Neural cell (in vitro differentiated cells): ENCODE measurements at regions not wholly inside any gene's neighbourhood (a gene's known extent, or its start where the extent isn't known, plus 50 kb on each side); places are given as distances from the start of the nearest gene placed in this dataset.

Source experiments
- EP300 ChIP-seq: fragments of 450-650 bp; conservative IDR thresholded peaks from 2 replicates; pipeline ENCODE4 v1.6.1; 2014; ENCODE audit warnings: antibody characterized with exemption, mild to moderate bottlenecking, moderate library complexity; ENCODE audit not compliant: poor library complexity, severe bottlenecking
- EZH2 ChIP-seq: fragments of 200-600, 300-800 bp; shearing (Covaris generic), sonication (generic); IDR thresholded peaks from 2 replicates; pipeline ENCODE4 v1.6.1; 2014; ENCODE audit warnings: antibody characterized with exemption, low read length, borderline replicate concordance, mild to moderate bottlenecking; ENCODE audit not compliant: insufficient read depth, poor library complexity, severe bottlenecking
- MXI1 ChIP-seq: fragments of 450-650 bp; conservative IDR thresholded peaks from 2 replicates; pipeline ENCODE4 v1.6.1; 2014; ENCODE audit warnings: antibody characterized with exemption, mild to moderate bottlenecking; ENCODE audit not compliant: poor library complexity, severe bottlenecking
- POLR2AphosphoS5 ChIP-seq: IDR thresholded peaks from 2 replicates; pipeline ENCODE4 v1.6.1; 2012
- RAD21 ChIP-seq: fragments of 450-650 bp; conservative IDR thresholded peaks from 2 replicates; pipeline ENCODE4 v1.6.1; 2014; ENCODE audit warnings: antibody characterized with exemption, mild to moderate bottlenecking, moderate library complexity
- SMC3 ChIP-seq: fragments of 450-650 bp; conservative IDR thresholded peaks from 2 replicates; pipeline ENCODE4 v1.6.1; 2014; ENCODE audit warnings: antibody characterized with exemption, mild to moderate bottlenecking, moderate library complexity; ENCODE audit not compliant: poor library complexity
- TF ChIP-seq, protein P1 (sequence below): fragments of 450-650 bp; IDR thresholded peaks from 2 replicates; pipeline ENCODE4 v1.5.1; 2014; ENCODE audit warnings: antibody characterized with exemption, mild to moderate bottlenecking, moderate library complexity; ENCODE audit not compliant: poor library complexity, severe bottlenecking

DNA sequence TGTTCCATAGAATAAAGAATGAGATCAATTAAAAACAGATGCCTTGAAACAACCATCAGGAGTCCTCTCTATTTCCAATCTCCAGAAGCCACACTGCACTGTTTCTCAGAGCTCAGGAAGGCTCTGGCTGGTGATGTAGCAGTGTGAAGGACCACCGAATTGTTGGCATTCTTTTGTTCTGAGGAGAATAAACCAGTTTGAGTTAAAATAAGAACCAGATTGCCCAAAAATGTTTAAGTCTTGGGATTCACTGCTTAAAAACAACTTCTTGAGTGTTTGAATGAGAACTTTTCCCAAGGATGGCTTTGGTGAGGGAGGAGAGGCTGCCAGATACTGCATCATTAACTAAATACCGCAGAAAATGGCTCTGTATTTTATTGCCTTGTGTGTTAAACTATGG, 341.2 kb downstream of the C12orf75 start:
- TF ChIP-seq, protein P1, sequence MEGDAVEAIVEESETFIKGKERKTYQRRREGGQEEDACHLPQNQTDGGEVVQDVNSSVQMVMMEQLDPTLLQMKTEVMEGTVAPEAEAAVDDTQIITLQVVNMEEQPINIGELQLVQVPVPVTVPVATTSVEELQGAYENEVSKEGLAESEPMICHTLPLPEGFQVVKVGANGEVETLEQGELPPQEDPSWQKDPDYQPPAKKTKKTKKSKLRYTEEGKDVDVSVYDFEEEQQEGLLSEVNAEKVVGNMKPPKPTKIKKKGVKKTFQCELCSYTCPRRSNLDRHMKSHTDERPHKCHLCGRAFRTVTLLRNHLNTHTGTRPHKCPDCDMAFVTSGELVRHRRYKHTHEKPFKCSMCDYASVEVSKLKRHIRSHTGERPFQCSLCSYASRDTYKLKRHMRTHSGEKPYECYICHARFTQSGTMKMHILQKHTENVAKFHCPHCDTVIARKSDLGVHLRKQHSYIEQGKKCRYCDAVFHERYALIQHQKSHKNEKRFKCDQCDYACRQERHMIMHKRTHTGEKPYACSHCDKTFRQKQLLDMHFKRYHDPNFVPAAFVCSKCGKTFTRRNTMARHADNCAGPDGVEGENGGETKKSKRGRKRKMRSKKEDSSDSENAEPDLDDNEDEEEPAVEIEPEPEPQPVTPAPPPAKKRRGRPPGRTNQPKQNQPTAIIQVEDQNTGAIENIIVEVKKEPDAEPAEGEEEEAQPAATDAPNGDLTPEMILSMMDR, result no peak
- TF ChIP-seq EZH2 (no peak), POLR2AphosphoS5 (no peak), SMC3 (no peak), EP300 (no peak), RAD21 (no peak), MXI1 (no peak)
